GM18517 (cell line): ENCODE measurements at regions not wholly inside any gene's neighbourhood (a gene's known extent, or its start where the extent isn't known, plus 50 kb on each side); places are given as distances from the start of the nearest gene placed in this dataset.

ENCODE experiments used
- ATAC-seq: cut with Tn5 transposase; IDR thresholded peaks from one replicate; pipeline ENCODE4 v1.9.1; 2021; ENCODE audit warnings: mild to moderate bottlenecking, moderate library complexity; ENCODE audit not compliant: unreplicated experiment

GRCh38 chr2:175574069-175574468 lies 392.6 kb upstream of the ATP5MC3 start:
- ATAC-seq, result no peak

DNA sequence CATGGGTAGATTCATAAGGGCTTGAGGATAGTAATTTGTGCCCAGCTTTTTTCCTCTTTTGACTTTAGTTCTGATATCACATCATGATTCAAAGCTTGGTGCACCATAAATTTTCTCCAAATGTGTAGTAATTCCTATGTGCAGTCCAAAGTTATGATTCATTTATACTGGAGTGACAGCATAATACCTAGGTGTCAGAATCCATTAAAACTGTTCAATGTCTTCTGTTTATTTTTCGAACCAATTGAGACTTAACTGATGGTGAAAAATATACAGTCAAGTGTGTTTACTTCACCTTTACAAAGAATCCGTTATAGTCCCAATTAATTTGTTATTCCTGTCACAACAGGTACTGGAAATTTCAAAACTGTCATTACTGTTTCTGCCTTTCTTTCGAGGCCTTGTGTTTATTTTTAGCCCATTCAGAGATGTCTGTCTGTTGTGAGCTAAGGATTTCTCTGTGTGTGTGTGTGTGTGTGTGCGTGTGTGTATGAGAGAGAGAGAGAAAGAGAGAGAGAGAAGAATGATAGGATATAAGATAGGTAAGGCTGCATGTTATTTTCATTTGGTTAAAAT lies 389.7 kb upstream of the ATP5MC3 start:
- ATAC-seq, result no peak

DNA sequence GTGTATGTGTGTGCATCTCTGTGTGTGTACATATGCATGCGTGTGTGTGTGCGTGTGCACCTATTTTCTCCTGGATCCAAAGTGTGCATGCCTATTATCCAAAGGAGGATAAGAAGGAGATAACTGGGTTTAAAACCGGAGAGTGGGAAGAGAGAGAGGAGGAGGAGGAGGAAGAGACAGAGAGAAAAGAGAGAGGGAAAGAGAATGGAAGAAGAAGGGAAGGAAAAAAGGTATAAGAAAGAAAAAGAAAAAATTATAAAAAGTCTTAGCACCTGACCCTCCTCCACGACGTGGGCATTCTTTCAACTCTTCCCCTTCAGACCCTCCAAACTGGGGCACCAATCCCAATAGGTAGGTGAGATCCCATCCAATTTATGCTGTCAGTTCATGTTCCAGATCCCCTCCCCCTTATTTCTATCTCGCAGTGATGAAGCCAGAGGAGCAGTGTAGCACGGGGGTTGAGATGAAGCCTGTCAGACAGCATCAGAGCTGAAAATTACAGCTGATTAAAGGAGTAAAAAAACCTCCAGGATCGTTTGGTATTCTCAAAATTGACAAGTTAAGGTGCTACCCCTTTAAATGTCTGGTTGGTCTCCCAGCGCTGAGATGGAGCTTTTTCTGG lies 386.7 kb upstream of the ATP5MC3 start:
- no peak for ATAC-seq

DNA sequence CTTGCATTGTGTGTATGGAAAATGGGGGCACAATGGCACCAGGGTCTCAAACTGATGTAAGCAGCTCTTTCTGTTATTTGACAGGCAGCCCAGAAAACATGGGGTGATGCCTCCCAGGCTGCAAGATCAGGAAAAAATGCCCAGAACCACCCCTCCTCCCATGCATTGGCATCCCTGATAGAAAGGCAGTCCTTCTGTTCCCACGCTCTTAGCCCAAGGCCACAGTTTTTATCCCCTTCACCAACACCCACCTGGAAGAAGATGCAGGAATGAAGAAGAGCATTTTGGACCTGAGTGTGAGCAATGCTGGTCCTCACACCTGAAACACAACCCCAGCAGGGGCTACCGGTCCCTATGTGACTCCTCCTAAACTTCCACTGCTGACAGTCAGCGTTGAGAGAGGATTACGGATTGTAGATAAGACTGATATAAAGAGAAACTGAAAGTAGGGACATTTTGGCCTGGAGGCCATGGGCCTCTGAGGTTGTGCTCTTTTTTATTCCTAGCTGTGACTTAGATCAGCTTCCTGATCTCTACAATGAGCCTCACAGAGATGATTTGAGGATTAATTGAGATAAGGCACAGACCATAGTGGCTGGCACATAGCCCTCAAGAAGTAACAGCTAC lies 386.0 kb upstream of the ATP5MC3 start:
- ATAC-seq, result no peak

DNA sequence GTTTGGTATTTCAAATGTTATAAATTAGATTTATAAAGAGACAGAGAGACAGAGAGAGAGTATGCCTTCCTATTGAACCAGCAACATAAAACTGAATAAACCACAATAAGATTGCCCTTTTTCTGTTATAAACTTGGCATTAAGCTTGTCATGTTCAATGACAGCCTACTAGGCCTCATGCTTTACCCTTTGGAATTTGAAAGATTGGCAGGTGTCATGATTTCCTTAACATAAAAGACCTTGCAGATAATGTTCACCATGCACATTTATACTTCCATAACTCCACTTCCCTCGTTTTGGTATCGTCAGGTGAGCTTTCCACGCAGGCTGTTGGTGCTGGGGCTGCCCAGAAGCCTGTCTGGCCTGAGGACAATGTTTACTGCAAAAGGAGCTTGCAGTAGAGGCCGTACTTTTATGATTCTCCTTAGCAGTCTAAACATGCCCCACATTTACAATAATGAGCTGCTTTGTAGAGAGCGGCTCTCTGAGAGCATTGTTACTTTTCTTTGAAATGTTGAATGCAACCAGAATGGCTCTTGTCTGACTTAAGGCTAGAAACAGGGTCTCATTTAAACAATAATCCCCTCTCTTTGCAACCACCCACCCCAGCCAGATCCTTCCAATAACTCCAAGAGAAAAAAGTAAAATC lies 379.1 kb upstream of the ATP5MC3 start:
- ATAC-seq, result no peak

DNA sequence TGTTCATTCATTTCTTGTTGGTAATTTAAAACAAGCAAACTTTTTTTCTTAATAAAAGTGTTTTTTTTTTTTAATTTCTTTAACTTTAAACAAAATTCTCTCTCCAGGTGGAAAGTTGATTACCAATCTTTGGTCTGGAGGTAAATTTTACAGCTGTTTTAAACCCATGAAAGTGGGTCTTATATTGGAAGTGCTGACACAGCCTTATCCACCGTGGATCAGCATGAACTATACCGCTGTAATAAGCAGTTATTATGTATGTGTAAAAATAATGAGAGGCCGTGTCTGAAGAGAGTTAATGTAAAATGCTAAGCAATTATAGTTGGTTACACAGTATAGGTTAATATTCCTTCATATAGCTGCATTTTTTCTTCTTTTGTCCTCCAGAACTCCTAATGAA lies 378.1 kb upstream of the ATP5MC3 start:
- no peak for ATAC-seq

DNA sequence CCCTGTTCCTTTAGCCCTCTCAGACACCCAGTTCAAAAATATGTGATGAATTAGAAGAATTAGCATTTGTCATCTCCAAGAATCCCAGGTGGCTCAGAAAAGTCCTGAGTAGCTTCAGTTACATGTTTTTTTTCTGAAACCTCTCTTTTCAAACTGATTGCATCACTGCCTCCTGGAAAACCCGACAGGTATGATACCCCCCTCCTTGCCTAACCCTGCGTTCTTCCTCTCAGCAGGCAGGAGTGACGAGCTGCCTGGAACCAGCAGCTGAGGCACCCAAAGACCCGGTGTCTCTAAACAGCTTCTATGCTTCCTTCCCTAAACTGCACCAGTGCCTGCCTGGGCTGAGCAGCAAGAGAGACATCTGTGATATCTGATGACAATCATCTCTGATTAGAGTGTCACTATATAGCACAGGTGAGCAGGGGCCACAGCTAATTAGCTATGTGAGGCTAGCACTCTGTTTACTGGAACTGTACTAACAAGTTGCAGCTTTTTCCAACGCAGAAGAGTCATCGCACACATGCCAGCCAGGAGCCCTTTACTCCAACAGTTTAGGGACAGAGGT lies 376.4 kb upstream of the ATP5MC3 start:
- no peak for ATAC-seq

GRCh38 chr2:175553910-175554309 lies 372.4 kb upstream of the ATP5MC3 start:
- ATAC-seq, result no peak

DNA sequence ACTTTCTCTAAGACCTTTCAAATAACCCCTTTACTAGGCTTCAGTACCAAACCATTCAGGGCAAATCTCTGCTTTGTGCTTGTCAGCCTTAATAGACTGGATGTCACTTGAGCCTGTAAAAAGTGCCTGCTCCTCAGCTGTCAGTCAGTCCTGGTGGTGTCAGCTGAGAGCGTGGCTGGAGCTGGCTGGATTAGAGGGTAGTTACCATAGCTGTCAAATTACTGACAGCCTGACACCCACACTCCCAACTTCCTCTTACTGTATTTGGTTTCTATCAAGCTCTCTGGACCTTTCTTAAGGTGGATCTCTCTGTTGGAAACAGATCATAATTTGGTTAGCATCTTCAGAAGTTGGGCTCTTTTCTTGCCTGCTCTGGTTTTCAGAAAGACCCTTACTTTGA lies 371.4 kb upstream of the ATP5MC3 start:
- no peak for ATAC-seq

DNA sequence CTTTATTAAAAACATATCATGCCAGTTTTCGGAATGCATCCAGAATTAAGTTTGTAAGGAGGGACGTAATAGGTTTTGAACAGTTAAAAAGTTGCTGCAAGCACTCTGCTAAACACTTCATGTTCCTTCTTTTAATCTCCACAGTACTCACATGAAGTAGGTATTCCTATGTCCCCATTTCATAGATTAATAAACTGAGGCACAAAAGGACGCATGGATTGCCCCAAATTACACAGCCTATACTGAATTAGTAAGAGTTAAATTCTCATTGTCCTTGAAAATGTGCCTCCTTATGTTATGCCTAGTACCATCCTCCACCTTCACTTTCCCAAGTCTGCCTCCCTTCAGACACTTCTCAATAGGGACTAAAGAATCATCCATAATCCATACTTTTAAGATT lies 358.9 kb upstream of the ATP5MC3 start:
- no peak for ATAC-seq

DNA sequence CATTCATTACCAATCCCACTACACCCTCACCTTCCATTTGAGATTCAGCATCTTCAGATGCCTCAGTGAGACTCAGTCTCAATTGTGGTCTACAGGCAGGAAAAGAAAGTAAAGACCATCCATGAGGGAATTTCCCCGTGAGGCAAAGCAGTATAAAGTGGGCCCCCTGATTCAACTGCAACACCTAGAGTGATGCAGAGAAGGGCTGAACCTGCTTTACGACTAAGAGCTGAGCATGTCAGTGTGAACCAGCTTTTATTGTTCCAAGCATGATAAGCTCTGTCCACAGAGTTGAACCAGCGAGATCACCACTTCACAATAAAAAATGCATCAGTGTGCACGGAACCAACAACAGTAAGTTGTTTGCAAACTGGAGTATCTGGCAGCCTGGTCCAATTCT lies 357.6 kb upstream of the ATP5MC3 start:
- no peak for ATAC-seq

DNA sequence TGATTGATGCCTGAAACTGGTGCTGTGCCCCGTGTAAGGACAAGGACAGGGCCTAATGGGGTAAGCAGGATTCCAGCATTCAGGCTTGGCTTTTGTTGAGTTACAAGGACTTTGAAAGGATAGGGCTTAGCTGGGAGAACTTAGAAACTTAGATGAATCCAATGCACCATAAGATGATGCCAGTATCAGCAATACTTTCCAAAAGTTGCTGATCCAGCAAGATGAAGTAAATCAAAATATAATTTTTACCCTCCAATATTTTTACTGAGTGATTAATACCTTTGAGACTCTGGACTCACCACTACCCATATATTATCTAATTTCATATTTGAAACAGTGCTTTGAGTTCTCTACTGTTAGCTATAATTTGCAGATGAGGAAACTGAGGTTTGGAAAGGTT lies 354.5 kb upstream of the ATP5MC3 start:
- ATAC-seq, result no peak

DNA sequence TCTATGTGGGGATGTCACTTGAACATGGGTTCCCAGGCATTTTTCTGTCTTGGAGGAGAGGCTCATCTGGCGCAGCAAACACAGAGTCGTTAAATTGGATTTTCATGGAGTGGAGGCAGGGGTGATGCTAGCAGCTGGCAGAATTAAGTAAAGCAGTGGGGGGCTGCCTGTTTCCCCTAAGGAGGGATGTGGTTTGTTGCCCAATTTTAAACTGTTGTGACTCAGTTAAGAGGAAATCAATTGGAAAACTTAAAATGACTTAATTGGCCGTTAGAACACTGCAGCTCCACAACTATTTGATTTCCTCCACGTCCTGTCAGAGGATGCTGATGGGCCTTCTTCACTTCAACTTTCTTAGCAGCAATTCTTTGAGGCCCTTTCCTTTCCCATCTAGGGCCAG lies 354.1 kb upstream of the ATP5MC3 start:
- ATAC-seq, result no peak

DNA sequence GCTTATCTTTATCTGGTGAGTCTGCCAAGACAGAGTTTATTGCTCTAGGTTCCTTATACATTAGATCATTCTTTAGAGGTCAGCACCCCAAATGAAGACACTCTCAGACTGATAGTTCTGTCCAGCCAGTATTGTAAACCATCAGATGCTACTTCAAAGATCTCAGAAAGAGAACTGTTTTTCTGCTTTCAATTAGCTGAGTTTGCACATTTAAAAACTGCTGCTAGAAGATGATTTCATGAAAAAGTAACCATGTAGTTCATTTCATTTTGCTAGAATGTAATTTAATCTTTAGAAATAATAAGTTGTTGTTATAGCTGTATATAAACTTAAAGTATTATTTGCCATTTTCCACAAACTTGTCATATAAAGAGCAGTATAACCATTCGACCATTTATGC lies 344.5 kb upstream of the ATP5MC3 start:
- no peak for ATAC-seq

DNA sequence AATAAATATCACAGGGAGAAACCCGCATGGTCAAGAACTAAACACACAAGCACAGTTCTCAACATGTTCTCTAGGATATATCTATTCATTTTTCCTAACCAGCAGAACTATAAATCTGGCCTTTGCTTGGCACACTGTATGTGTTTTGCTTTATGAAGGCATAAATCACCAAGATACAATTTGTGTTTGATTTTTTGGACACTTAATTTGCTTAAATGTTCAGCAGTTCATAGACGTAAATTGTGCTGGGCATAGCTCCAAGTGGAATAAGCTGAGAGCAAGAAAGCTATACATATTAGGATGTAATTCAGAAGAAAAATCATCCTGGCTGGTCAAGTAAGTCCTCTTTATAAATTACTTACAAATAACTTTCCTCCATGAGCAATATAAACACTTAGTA lies 341.5 kb upstream of the ATP5MC3 start:
- no peak for ATAC-seq

- ATAC-seq, result no peak
Measured at GRCh38 chr2:175518206-175518605, 336.7 kb upstream of the ATP5MC3 start.

DNA sequence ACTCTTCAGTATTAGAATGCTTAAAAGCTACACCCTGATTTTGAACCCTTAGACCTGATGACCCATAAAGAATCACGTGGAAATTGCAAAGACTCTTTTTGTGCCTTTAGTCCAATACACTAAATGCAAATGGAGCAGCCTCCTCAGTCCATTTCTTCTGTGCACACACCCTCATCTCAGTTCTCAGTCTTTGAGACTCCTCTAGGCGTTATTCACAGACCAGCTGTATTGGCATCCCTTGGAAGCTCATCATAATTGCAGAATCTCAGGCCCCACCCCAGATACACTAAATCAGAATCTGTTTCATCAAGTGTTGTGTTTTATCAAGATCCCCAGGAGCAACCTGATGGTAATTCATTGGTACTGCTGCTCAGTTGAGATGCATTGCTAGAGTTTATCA lies 335.0 kb upstream of the ATP5MC3 start:
- no peak for ATAC-seq

GRCh38 chr2:175500255-175500654 lies 318.7 kb upstream of the ATP5MC3 start:
- ATAC-seq, result no peak

GRCh38 chr2:175490360-175490791 lies 308.9 kb upstream of the ATP5MC3 start:
- no peak for ATAC-seq

- ATAC-seq, result no peak
Measured at GRCh38 chr2:175478096-175478768, 296.7 kb upstream of the ATP5MC3 start.

DNA sequence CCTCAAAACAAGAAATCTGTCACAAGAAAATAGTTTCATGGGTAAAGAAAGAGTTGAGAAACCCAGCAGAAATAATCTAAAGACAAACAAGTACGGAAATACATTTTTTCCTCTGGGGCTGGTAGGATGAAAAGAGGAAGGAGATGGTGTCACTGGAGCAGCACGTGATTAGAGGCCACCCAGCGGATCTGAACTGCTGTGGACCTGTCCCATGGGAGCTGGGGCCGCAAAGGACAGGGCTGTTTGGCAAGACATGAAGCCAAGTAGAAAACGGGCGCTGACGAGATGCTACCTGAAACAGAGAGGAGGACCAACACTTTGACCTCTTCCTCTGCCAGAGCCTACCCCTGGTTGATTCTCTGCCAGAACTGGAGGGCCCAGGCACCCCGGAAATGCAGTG lies 295.4 kb upstream of the ATP5MC3 start:
- no peak for ATAC-seq
